ENCODE measurements at regions not wholly inside any gene's neighbourhood (a gene's known extent, or its start where the extent isn't known, plus 50 kb on each side); places are given as distances from the start of the nearest gene placed in this dataset.

- DNase-seq (no peak), ATAC-seq (no peak)
- no peak for TF ChIP-seq CTCF (IDR thresholded peaks at IDR 0.05)
- Histone ChIP-seq H3K9me3 (no peaks in the 10 kb centered on the region), H3K4me1 (ENCODE audit: low read depth) (no peaks in the 10 kb centered on the region), H3K36me3 (ENCODE audit: low read depth) (no peaks in the 10 kb centered on the region), H3K4me3 (no peak overlapping the region)
- intact Hi-C loops (cut with DNase I, micrococcal nuclease), result no loop called here
Measured at GRCh38 chr4:125505621-125506020, 190.9 kb downstream of the FAT4 start.

DNA sequence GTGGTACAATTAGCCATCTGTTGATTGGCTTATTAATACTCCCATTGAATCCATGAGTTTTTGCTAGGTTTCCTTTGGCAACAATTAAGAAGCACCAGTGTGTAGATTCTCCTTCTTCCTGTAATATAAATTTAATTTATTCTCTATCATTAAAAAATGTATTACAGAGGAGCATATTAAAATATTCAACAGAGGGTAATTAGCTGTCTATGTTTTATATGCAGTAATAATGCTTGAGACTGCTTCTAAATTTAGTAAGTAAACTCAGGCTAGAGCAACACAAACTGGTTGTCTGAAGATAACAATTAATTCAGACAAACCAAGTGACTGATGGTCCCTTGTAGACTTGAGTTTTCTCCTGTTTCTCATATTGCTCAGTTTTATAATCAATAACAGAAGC, 192.4 kb downstream of the FAT4 start:
- TF ChIP-seq CTCF (IDR thresholded peaks at IDR 0.05), result no peak
- Histone ChIP-seq H3K9me3 (no peaks in the 10 kb centered on the region), H3K36me3 (ENCODE audit: low read depth) (no peaks in the 10 kb centered on the region), H3K4me3 (no peak overlapping the region), H3K4me1 (ENCODE audit: low read depth) (no peaks in the 10 kb centered on the region)
- intact Hi-C loops (cut with DNase I, micrococcal nuclease), result no loop called here
- ATAC-seq (no peak), DNase-seq (no peak)

DNA sequence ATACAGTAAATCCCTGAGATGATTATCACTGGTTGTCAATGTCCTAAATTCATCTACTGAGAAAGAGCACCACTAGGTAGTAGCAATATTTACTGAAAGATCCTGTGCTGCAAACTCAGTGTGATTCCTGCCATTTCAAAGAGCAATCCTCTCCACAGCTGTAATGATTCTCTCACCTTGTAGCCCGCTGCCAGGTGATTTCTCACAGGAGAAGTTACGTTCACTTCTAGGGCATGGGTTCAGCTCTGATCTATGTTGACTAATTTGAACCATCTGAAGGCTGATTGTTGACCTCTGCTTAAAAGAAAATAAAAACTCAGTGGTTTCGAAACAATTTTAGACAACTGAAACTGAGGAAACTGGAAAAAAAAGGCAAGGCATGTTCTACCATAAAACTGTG, 197.0 kb downstream of the FAT4 start:
- TF ChIP-seq CTCF (IDR thresholded peaks at IDR 0.05), result no peak
- Histone ChIP-seq H3K9me3 (no peaks in the 10 kb centered on the region), H3K36me3 (ENCODE audit: low read depth) (no peaks in the 10 kb centered on the region), H3K4me1 (ENCODE audit: low read depth) (no peaks in the 10 kb centered on the region), H3K4me3 (no peak overlapping the region)
- ATAC-seq, result no peak
- intact Hi-C loops (cut with DNase I, micrococcal nuclease), result no loop called here
- no peak for DNase-seq

GRCh38 chr4:125515016-125515415, 200.3 kb downstream of the FAT4 start:
- Histone ChIP-seq H3K4me1 (ENCODE audit: low read depth) (no peaks in the 10 kb centered on the region), H3K4me3 (no peak overlapping the region), H3K36me3 (ENCODE audit: low read depth) (no peaks in the 10 kb centered on the region), H3K9me3 (no peaks in the 10 kb centered on the region)
- DNase-seq (no peak), ATAC-seq (no peak)
- intact Hi-C loops (cut with DNase I, micrococcal nuclease), result no loop called here
- TF ChIP-seq CTCF (IDR thresholded peaks at IDR 0.05), result no peak

DNA sequence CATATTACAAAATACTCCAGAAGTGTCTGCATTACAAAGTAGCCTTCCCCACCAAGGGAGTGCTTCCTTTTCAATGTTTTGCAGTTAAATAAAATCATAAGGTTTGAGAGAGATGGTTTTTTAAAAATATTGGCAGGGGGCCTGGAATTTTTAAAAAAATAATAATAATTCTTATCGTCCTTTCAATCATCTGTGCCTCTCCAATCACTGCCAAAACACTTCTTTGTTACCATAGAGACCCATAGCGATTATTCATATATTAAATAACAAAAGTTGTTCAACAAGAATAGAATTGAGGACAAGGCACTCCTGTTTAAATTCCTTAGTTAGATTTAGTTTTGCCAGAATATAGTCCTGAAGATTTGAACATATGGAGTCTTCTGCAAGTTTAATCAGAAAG, 203.1 kb downstream of the FAT4 start:
- Histone ChIP-seq H3K4me3 (no peak overlapping the region), H3K4me1 (ENCODE audit: low read depth) (no peaks in the 10 kb centered on the region), H3K9me3 (no peaks in the 10 kb centered on the region), H3K36me3 (ENCODE audit: low read depth) (no peaks in the 10 kb centered on the region)
- DNase-seq (no peak), ATAC-seq (no peak)
- intact Hi-C loops (cut with DNase I, micrococcal nuclease), result no loop called here
- no peak for TF ChIP-seq CTCF (IDR thresholded peaks at IDR 0.05)

GRCh38 chr4:125518281-125518680, 203.5 kb downstream of the FAT4 start:
- DNase-seq (no peak), ATAC-seq (no peak)
- intact Hi-C loops (cut with DNase I, micrococcal nuclease), result no loop called here
- H3K36me3 ChIP-seq (ENCODE audit: low read depth), result no peaks in the 10 kb centered on the region
- H3K9me3 ChIP-seq, result no peaks in the 10 kb centered on the region
- no peak for TF ChIP-seq CTCF (IDR thresholded peaks at IDR 0.05)
- H3K4me1 ChIP-seq (ENCODE audit: low read depth), result no peaks in the 10 kb centered on the region
- H3K4me3 ChIP-seq, result no peak overlapping the region
